GM12872 (cell line): ENCODE measurements at regions not wholly inside any gene's neighbourhood (a gene's known extent, or its start where the extent isn't known, plus 50 kb on each side); places are given as distances from the start of the nearest gene placed in this dataset.

Experiments used
- TF ChIP-seq, protein P1 (sequence below): IDR thresholded peaks from 3 replicates; pipeline ENCODE4 v1.5.1; 2011; ENCODE audit warnings: low read depth, mild to moderate bottlenecking, low read length, moderate library complexity; ENCODE audit not compliant: insufficient read depth

DNA sequence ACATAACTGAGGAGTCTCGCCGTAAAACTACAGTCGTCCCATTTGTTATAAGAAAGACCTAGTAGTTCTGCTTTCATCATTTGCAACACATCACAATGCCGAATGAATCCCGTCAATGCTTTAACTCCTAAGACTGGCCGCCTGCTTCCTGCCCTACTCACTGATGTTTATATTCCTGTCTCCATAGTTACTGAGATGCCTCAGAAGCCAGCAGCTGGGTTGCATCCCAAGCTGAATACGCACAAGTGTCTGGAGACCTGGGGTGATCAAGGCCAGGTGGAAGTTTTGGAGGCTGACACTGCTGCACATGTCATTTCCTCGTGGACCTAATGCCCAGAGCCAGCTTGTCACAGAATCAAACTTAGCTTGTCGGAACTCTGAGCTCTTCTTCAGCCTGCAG is 95.2 kb upstream of the UBE2E1 start:
- TF ChIP-seq, protein P1, sequence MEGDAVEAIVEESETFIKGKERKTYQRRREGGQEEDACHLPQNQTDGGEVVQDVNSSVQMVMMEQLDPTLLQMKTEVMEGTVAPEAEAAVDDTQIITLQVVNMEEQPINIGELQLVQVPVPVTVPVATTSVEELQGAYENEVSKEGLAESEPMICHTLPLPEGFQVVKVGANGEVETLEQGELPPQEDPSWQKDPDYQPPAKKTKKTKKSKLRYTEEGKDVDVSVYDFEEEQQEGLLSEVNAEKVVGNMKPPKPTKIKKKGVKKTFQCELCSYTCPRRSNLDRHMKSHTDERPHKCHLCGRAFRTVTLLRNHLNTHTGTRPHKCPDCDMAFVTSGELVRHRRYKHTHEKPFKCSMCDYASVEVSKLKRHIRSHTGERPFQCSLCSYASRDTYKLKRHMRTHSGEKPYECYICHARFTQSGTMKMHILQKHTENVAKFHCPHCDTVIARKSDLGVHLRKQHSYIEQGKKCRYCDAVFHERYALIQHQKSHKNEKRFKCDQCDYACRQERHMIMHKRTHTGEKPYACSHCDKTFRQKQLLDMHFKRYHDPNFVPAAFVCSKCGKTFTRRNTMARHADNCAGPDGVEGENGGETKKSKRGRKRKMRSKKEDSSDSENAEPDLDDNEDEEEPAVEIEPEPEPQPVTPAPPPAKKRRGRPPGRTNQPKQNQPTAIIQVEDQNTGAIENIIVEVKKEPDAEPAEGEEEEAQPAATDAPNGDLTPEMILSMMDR, result no peak

DNA sequence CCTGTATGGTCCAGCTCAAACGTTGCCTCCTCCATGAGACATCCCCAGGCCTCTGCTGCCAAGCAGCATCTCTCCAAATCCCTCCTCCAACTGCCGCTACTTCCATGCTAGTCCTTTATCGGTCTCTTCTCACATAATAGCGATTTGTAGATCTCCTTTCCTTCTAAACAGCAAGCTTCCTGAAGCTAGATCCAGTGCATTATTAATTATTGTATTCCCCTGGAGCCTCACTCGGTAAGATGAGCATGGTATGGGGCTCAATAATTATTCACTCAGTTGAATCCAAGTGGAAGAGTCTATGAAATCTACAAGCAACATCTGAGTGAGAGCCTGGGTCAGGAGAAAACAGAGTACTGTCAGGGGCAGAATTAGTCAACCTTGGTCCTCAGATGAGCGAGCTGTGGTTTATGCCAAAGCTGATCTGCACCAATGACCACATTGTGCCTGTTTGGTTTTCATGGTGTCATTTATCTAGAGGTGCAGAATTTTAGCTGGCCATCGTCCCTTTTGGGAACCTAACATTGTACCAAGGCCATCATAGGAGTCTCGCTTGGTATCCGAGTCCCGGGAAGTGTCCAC is 93.8 kb upstream of the UBE2E1 start:
- TF ChIP-seq, protein P1, result no peak

DNA sequence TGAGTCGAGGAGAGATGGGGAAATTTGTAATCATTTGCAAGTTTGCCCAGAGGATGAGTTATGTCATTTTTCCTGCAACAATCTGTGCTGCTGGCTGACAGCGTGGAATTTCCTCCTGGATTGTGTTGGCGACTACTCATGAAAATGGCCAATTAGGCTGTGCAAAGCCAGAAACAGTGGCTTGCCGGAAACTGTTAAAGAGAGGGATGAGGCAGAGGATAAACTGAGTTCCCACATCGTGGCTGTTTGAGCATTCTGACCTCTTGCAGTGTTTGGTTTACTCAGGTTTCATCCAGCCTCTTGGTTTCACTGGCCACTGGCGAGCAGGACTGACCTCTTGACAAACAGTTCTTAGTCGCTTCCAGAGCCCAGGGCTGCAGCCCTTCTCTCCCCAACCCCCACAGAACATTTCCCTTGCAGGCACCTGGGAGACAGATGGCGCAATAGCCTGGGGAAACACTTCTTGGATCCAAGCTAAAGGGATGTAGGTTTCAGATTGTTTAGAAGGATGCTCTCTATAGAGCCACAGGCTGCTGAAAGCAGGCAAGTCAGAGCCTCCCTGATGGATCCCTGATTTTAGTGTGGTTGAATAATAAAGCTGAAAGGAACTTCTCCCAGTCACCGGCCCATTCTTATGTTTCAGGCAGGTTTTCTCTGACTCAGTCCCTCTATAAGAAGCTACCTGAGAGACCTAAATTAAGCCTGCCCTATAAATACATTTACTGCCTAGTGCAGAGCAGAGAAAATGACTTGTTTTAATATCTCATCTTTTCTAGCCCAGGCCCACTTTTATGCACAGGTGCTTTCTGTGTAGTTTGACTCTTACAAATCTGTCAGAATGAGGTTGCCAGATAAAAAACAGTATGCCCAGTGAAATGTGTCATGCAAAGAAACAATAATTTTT is 92.8 kb upstream of the UBE2E1 start:
- TF ChIP-seq, protein P1, result no peak

DNA sequence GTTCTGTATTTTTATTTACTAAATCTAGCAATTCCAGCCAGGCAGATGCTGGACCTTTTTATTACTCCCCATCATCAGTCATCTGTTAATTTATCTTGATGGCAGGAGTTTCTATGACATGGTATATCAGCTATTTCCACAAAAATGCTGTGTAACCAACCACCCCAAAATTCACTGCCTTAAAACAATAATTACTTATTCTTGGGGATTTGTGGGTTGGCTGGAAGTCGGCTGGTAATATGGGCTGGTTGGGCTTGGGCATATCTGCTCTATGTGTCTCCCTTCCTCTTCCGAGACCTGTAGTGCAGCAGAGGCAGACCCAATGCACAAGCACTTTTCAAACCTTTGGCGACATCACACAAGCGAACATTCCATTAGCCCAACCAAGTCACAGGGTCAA is 92.1 kb upstream of the UBE2E1 start:
- TF ChIP-seq, protein P1, result no peak

DNA sequence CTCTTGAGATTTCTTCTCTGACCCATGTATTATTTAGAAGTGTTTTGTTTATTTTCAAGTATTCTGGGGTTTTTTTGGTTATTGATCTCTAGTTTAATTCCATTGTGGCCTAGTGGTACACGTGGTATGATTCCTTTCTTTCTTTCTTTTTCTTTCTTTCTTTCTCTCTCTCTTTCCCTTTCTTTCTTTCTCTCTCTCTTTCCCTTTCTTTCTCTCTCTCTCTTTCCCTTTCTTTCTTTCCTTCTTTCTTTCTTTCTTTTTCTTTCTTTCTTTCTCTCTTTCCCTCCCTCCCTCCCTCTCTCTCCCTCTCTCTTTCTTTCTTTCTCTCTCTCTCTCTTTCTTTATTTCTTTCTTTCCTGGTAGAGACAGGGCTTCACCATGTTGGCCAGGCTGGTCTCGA is 85.7 kb upstream of the UBE2E1 start:
- TF ChIP-seq, protein P1, result no peak

DNA sequence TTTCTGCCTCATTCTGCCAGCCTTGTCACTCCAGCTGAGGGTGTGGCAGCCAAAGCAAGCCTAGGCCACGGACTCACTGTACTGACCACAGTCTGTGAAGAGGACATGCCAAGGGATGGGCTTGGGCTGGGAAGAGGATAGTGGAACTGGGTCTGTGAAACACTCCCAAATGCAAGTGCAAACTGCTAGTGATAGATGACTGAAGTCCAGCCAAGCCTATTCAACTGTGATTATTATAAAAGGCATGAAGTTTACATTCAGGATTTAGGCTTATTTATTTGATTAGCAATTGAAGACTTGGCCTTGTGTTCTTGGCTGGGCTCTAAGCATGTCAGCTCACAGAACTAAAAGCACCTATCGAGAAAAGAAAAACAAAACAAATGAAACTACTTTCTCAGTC is 84.9 kb upstream of the UBE2E1 start:
- TF ChIP-seq, protein P1, result no peak

DNA sequence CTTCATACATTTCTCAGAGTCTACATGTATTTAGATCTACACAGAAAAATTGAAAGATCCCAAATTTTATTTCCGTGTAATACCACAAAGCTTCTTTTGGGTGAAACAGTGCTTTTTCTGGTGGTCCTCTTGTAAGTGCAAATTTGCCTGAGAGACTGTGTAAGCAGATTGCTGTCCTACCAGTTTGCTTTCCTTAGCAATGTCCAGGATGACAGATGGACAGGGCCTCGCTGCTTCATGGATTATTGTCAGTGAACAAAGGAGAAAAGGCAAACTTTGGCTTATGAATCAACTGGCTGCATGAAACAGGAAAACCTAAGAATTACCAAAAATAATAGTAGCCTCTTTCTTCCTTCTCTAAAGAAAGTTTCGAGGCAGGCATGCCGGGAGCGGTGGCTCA is 82.6 kb upstream of the UBE2E1 start:
- TF ChIP-seq, protein P1, result no peak
